ENCODE measurements at regions not wholly inside any gene's neighbourhood (a gene's known extent, or its start where the extent isn't known, plus 50 kb on each side); places are given as distances from the start of the nearest gene placed in this dataset.

GRCh38 chr10:129253865-129254179, 213.2 kb upstream of the MGMT start:
- no peak for TF ChIP-seq CTCF (IDR thresholded peaks at IDR 0.05)
- TF ChIP-seq EZH2 (IDR thresholded peaks at IDR 0.05) = no peak
- no peak for TF ChIP-seq EZH2phosphoT487 (IDR thresholded peaks at IDR 0.05)
